ENCODE measurements at regions not wholly inside any gene's neighbourhood (a gene's known extent, or its start where the extent isn't known, plus 50 kb on each side); places are given as distances from the start of the nearest gene placed in this dataset.

GRCh38 chr15:68871507-68871906 lies 50.8 kb upstream of the ANP32A start:
- DNase-seq (ENCODE audit: low read depth in 2 of 3, low spot score in 2 of 3) = no peak

DNA sequence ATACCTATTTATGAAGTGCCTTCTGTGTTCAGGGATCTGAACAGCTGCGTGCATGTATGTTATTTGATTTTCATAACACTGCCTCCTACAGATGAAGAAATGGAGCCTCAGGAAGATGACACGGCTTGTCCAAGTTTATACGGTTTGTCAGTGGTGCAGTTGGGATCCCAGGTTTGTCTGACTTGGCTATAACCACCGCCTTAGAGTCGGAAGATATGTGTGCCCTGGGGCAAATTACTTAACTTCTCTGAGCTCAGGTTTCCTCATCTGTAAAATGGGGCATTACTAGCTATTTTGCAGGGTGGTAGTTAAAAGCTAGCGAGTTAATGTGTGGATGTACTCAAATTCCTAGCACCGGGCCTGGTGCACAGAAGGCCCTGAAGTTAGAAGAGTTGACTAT lies 54.1 kb upstream of the ANP32A start:
- no peak for DNase-seq (ENCODE audit: low read depth in 2 of 3, low spot score in 2 of 3)

GRCh38 chr15:68875377-68876116 lies 54.8 kb upstream of the SPESP1 start:
- DNase-seq (ENCODE audit: low read depth in 2 of 3, low spot score in 2 of 3) = peak; percentile 75 to 95 (median 88)

DNA sequence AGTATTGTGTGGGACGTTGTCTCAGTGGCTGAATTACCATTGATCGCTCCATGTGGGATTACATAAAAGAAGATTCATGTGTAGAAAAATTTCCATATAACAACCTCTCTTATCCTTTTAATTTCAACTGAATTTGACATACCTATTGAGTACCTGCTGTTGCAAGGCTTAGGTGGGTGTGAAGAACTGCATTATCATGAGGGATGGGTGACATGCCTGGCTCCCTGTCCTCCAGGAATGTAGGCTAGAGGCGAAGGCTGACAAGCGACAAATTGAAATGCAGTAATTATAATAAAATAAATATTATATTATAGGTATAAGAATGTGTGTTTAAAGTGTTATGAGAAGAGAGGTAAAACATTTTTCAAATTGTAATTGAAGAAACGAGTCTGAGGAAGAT lies 52.7 kb upstream of the SPESP1 start:
- no peak for DNase-seq (ENCODE audit: low read depth in 2 of 3, low spot score in 2 of 3)

DNA sequence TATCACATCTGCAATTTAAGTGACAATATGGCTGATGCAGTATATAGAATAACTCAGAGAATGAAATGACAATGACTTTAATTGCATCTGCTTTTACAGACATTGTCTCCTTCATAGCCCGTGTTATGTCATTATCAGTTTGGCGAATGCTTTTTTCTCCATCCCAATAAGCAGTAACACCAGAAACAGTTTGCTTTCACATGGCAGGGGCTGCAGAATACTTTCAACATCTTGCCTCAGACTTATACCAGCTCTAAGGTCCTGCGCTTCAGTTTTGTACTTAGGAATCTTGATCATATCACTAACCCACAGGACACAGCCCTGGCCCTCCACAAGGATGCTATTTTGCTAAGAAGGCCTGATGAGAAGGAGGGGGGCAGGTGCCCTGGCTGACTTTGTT lies 49.9 kb upstream of the SPESP1 start:
- no peak for DNase-seq (ENCODE audit: low read depth in 2 of 3, low spot score in 2 of 3)
